NCI-H446 (cell line): ENCODE measurements at regions not wholly inside any gene's neighbourhood (a gene's known extent, or its start where the extent isn't known, plus 50 kb on each side); places are given as distances from the start of the nearest gene placed in this dataset.
"Not testable (repeated sequence)": the region's sequence is repeated elsewhere in the genome, so short reads cannot be mapped to it uniquely, and the experiment has no call there.

Source experiments
- DNase-seq, 2 experiments: peaks; one replicate each; lab custom pipeline; 2025; lab: John Stamatoyannopoulos, UW

GRCh38 chr14:81751198-81751597 lies 217.5 kb upstream of the SEL1L start:
- DNase-seq = no peak

- DNase-seq = no peak
These were observed 225.9 kb upstream of the SEL1L start for GRCh38 chr14:81759541-81759940.

DNA sequence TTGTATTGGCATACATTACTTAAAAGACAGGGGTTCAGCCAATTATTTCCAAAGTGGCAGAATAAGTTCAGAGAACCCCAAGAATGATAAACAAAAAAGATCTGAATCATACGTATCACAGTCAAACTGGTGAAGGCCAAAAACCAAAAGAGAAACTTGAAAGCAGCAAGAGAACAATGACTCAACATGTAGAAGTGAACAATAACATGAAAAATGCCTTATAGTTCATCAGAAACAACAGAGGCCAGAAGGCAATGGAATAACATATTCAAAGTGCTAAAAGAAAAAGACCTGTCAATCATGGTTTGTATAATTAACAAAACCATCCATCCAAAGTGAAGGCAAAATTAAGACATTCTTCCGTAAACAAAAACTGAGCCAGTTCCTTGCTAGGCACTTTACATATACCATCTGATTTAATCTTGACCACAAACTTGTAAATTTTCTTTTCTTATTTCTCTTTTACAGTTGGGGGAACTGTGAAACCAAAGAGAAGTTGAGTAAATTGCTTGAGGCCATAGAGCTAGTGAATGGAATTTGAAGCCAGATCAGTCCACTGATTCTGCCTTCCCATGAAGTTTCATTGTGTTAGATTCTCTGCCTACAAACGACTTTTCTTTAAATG lies 232.1 kb upstream of the SEL1L start:
- no peak for DNase-seq

- no peak for DNase-seq
These were observed 232.8 kb upstream of the SEL1L start for GRCh38 chr14:81766321-81766915.

DNA sequence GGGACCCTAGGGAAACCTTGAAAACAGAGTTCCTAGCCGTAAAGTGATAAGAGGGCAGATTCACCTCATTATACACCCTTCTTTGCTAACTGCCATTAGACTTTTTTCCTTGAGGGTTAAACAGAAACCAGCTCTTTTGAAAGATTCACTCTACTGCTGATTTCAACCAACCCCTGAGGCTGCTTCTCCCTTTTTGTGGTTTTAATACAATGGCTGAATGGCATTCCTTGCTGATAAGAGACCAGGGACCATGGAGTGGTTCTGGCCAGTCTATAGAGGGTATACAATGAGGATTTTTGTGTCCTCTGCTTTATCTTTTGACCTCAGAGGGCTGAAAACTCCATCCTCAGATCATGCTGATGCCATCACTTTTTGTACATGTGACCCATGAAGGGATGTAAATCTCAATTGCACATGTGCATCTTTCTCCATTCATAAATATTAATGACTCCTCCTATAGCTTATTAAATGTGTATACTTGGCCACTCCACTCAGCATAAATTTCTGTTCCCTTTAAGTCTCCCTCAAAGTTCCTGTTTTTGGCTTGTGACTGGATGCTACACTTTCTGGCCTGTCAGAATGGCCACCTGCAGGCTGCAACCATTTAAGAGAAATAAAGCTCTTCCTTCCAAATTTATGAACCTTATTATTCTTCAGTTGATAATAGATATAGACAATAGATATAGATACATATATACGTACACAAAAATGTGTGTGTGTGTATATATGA lies 233.8 kb upstream of the SEL1L start:
- DNase-seq = no peak

- DNase-seq = no peak
These were observed 238.1 kb upstream of the SEL1L start for GRCh38 chr14:81771651-81772275.

DNA sequence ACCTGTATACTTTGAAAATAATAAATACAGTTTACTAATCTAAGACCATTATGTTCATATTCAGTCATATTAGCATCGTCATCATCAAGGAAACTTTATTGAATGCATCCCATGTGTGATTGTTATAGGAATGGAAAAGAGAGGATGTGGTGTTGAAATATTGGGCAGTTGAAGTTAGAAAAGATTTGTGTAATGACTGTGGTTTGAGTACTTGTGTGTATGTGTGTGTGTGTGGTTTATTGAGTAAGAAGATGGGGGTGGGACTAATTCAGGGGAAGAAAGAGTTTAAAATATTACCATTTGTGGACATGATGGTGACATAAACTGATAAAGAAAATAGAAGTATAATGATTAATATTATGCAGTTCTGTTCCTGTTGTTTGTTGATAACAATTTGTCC lies 238.7 kb upstream of the SEL1L start:
- DNase-seq = no peak

GRCh38 chr14:81776531-81776930 lies 242.9 kb upstream of the SEL1L start:
- no peak for DNase-seq

DNA sequence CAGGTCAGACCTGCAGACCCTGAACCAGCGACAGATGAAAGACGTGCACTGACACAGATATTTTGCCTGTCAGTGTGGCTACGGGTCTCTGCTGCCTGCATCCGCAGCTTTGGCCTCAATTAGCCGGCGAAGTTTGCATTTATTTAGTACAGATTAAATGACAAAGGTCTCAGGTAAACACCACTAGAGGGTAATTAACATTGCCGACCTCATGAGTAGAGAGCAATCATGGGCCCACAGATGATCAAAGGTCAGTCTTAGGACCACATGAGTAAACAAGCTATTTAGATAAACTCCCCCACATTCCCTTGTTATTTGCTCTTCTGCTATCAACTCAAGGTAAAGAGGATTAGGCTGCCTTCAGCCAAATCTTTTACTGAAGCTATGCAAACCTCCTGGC lies 248.1 kb upstream of the SEL1L start:
- DNase-seq = not testable (repeated sequence)

GRCh38 chr14:81784084-81784483 lies 250.4 kb upstream of the SEL1L start:
- no peak for DNase-seq

GRCh38 chr14:81797315-81797714 lies 263.7 kb upstream of the SEL1L start:
- no peak for DNase-seq

DNA sequence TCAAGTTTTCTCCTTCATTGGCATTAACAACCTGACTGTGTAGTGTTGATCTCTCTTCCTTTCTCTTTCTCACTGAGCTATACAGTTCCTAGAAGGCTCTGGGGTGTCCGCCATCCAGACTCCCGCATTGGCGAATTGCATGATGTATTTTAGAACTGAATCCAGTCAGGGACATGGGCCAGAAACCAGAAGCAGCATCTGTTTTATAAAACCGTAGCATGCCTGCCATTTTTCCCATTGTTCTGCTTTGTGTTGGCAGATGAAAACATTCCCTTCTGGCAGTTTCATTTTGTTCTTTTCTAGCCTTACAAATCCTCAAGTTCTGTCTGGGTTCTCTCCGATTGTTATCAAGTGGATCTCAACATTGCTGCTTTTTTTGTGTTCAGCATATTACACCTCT lies 268.3 kb upstream of the SEL1L start:
- DNase-seq = no peak

GRCh38 chr14:81802341-81802740 lies 268.7 kb upstream of the SEL1L start:
- DNase-seq = no peak

DNA sequence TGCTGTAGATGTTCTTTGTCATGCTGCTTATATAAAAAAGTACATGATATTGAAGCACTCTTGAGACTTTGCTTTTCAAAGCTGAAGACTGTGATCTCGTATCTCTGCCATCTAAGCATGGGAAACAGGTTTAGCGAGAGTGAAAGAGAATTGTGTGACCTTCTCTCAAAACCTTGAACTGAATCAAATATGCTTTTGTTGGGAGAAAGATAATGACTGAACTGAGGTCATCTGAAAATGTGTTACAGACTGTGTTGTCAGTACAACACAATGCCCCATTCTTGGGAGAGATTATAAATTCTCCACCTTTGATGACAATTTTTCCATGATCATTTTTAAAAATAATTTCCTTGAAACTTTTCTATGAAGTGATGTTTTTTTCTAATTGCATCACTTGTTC lies 272.1 kb upstream of the SEL1L start:
- no peak for DNase-seq

DNA sequence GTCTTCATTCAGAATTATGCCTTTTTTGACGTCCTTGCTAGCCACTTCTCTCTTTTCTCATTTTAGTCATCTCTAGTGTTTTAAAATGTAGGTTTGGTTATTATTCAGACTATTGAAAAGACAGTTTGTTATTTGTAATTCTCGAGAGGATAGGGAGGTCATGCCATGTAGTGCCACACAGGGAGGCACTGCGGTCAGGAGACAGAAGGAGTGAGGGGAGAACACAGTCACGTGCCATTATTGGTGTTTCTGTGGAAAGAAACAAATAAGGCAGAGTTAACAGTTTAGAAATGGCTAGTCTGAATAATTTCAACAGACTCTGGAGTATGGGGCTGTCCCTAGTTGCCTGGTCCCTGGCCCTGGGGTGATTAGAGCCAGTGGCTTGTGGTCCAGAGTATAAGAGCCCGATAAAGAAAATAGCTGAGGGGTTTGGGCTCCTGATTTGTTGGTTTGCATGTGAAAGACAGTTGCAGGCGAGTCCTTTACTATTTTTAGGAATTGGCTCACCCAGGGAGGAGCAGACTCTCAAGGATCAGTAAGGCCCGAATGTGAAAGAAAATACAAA lies 278.1 kb upstream of the SEL1L start:
- no peak for DNase-seq

DNA sequence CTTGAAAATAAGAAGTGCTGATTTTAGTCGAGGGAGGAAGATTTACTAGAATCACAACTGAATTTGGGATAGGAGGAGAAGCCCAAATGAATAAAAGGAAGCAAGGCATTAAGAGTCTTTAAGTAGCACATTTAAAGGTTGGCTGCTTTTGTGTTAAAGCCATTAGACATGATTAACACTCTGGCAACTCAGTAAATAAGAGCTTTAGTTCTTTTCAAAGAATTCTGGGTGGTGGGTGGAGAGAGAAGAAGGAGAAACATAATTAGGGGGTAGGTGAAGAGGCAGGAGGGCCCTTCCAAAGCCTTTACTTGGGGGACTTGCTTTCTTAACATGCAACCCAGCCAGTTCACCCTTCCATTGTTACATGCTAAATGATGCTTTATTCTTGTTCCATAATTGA lies 284.6 kb upstream of the SEL1L start:
- no peak for DNase-seq

GRCh38 chr14:81819344-81819743 lies 285.7 kb upstream of the SEL1L start:
- DNase-seq = no peak

DNA sequence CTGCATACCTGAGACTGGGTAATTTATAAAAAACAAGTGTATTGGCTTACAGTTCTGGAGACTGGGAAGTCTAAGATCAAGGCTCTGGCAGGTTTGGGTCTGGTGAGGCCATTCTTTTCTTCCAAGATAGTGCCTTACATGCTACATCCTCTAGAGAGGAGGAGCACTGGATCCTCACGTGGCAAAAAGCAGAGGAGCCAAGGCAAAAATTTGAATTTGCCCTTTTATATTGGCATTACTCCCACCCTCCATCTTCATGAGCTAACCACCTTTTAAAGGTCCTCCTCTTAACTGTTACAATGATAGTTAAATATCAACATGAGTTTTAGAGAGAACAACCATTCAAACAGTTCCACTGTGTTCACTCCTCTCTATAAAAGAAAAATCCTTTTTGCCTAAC lies 286.3 kb upstream of the SEL1L start:
- DNase-seq = no peak

DNA sequence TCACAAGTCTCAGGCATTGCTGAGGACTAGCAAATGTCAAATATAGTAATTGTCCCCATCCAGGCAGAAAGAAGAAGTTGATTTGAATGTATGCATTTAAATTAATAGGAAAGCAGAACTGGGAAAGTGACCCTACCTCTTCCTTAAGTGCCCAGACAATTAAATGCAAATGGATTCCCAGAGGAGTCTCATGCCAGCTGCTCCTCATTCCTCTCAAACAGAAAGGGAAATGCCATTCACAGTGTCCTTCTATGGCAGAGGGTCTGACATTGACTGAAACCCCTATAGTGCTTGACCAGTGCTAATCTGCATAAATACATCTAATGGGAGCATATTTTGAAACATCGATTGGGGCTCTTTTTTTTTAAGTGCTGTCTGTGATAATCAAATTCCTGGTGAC lies 292.4 kb upstream of the SEL1L start:
- DNase-seq = no peak

GRCh38 chr14:81829447-81829846 lies 295.8 kb upstream of the SEL1L start:
- DNase-seq = no peak

- DNase-seq = no peak
These were observed 297.6 kb upstream of the SEL1L start for GRCh38 chr14:81831128-81831820.

DNA sequence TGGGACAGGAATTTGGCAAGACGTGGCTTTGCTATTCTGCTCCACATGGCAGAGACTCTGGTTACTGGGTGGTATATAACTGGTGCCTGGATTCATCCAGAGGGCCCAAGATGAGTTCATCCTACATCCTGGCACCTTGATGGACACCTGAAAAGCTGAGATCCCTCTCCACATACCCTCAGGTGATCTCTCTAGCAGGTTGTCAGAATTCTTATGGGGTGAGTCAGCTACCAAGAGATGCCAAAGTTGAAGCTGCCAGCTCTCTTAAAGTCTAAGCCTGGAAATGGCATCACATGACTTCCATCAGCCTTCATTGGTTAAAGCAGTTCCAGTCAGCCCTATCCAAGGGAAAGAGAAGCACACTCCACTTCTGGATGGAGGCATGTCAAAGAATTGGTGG lies 300.7 kb upstream of the SEL1L start:
- no peak for DNase-seq
